ENCODE measurements at regions not wholly inside any gene's neighbourhood (a gene's known extent, or its start where the extent isn't known, plus 50 kb on each side); places are given as distances from the start of the nearest gene placed in this dataset.

- Mint-ChIP-seq H3K9me3 (ENCODE audit: unreplicated experiment) (no peaks in the 10 kb centered on the region), H3K27ac (ENCODE audit: unreplicated experiment) (no peak overlapping the region), H3K4me1 (ENCODE audit: low read depth, unreplicated experiment) (no peaks in the 10 kb centered on the region), H3K27me3 (ENCODE audit: low read depth, unreplicated experiment) (peaks cover 55% of the 10 kb centered on the region), H3K36me3 (ENCODE audit: low read depth, unreplicated experiment) (peaks cover 2% of the 10 kb centered on the region), H3K4me3 (ENCODE audit: unreplicated experiment) (no peak overlapping the region)
- Histone ChIP-seq H3K4me2 (ENCODE audit: low read length) (no peak overlapping the region), H3K27me3 (ENCODE audit: insufficient read depth, low read length) (peaks cover 2% of the 10 kb centered on the region), H3K27ac (ENCODE audit: low read depth, low read length) (no peak overlapping the region), H3K36me3 (ENCODE audit: insufficient read depth, low read length) (no peaks in the 10 kb centered on the region), H3K4me1 (ENCODE audit: insufficient read depth, low read length) (no peaks in the 10 kb centered on the region), H3K4me3 (ENCODE audit: insufficient read depth, low read depth, low read length) (no peak overlapping the region), H3K79me2 (ENCODE audit: insufficient read depth, low read length) (no peaks in the 10 kb centered on the region), H2AFZ (ENCODE audit: low read depth, low read length) (no peak overlapping the region), H4K20me1 (ENCODE audit: insufficient read depth, low read length) (no peaks in the 10 kb centered on the region), H3K9ac (ENCODE audit: low read length) (no peak overlapping the region), H3K9me3 (ENCODE audit: insufficient read depth, low read depth, low read length) (no peaks in the 10 kb centered on the region)
- FAIRE-seq (no peak), DNase-seq (ENCODE audit: low read depth) (no peak)
- TF ChIP-seq CTCF (IDR thresholded peaks at IDR 0.05; ENCODE audit: insufficient read depth, low read depth, low read length), result no peak
Measured at GRCh38 chr12:111169032-111169431, 199.9 kb downstream of the PHETA1 start.

- no peaks in the 10 kb centered on the region for H4K20me1 ChIP-seq (ENCODE audit: insufficient read depth, low read length)
- H3K79me2 ChIP-seq (ENCODE audit: insufficient read depth, low read length), result no peaks in the 10 kb centered on the region
Measured at GRCh38 chr12:111168009-111168900, 200.6 kb downstream of the PHETA1 start.

More at GRCh38 chr12:111168009-111168900, 200.6 kb downstream of the PHETA1 start:
- TF ChIP-seq EZH2 (IDR thresholded peaks at IDR 0.05; ENCODE audit: insufficient read depth, low read length) (no peak), CTCF (IDR thresholded peaks at IDR 0.05; ENCODE audit: insufficient read depth, low read depth, low read length) (no peak)
- Histone ChIP-seq H3K4me1 (ENCODE audit: insufficient read depth, low read length) (no peaks in the 10 kb centered on the region), H3K4me2 (ENCODE audit: low read length) (no peak overlapping the region), H3K27ac (ENCODE audit: low read depth, low read length) (no peak overlapping the region), H3K36me3 (ENCODE audit: insufficient read depth, low read length) (no peaks in the 10 kb centered on the region), H2AFZ (ENCODE audit: low read depth, low read length) (no peak overlapping the region), H3K27me3 (ENCODE audit: insufficient read depth, low read length) (peaks cover 2% of the 10 kb centered on the region), H3K4me3 (ENCODE audit: insufficient read depth, low read depth, low read length) (no peak overlapping the region), H3K9me3 (ENCODE audit: insufficient read depth, low read depth, low read length) (no peaks in the 10 kb centered on the region), H3K9ac (ENCODE audit: low read length) (no peak overlapping the region)
- no peaks in the 10 kb centered on the region for H3K4me1 Mint-ChIP-seq (ENCODE audit: low read depth, unreplicated experiment)
- no peak overlapping the region for H3K27ac Mint-ChIP-seq (ENCODE audit: unreplicated experiment)
- H3K4me3 Mint-ChIP-seq (ENCODE audit: unreplicated experiment), result no peak overlapping the region
- peaks cover 2% of the 10 kb centered on the region for H3K36me3 Mint-ChIP-seq (ENCODE audit: low read depth, unreplicated experiment)
- FAIRE-seq (no peak), DNase-seq (ENCODE audit: low read depth) (no peak)
- peaks cover 52% of the 10 kb centered on the region for H3K27me3 Mint-ChIP-seq (ENCODE audit: low read depth, unreplicated experiment)
- H3K9me3 Mint-ChIP-seq (ENCODE audit: unreplicated experiment), result no peaks in the 10 kb centered on the region
